ENCODE measurements at regions not wholly inside any gene's neighbourhood (a gene's known extent, or its start where the extent isn't known, plus 50 kb on each side); places are given as distances from the start of the nearest gene placed in this dataset.

- Mint-ChIP-seq H3K4me3 (ENCODE audit: unreplicated experiment) (no peak overlapping the region), H3K36me3 (ENCODE audit: unreplicated experiment) (no peaks in the 10 kb centered on the region), H3K9me3 (ENCODE audit: unreplicated experiment) (no peaks in the 10 kb centered on the region), H3K27ac (ENCODE audit: unreplicated experiment) (no peak overlapping the region), H3K4me1 (ENCODE audit: unreplicated experiment) (peaks cover 4% of the 10 kb centered on the region), H3K27me3 (ENCODE audit: unreplicated experiment) (peaks cover 10% of the 10 kb centered on the region)
- no peak for DNase-seq (ENCODE audit: extremely low spot score, unreplicated experiment)
- no peak for TF ChIP-seq CTCF (IDR thresholded peaks at IDR 0.05)
These were observed 54.4 kb upstream of the MAP9 start for GRCh38 chr4:155430895-155431795.

GRCh38 chr4:155428128-155428527 lies 51.4 kb upstream of the MAP9 start:
- H3K36me3 Mint-ChIP-seq (ENCODE audit: unreplicated experiment): no peaks in the 10 kb centered on the region
- H3K9me3 Mint-ChIP-seq (ENCODE audit: unreplicated experiment): no peaks in the 10 kb centered on the region
- peaks cover 10% of the 10 kb centered on the region for H3K27me3 Mint-ChIP-seq (ENCODE audit: unreplicated experiment)

GRCh38 chr4:155426953-155427352 lies 50.2 kb upstream of the MAP9 start:
- H3K9me3 Mint-ChIP-seq (ENCODE audit: unreplicated experiment): no peaks in the 10 kb centered on the region
- H3K4me1 Mint-ChIP-seq (ENCODE audit: unreplicated experiment): peaks cover 4% of the 10 kb centered on the region
- H3K36me3 Mint-ChIP-seq (ENCODE audit: unreplicated experiment): no peaks in the 10 kb centered on the region
- no peak for TF ChIP-seq CTCF (IDR thresholded peaks at IDR 0.05)
- no peak overlapping the region for H3K4me3 Mint-ChIP-seq (ENCODE audit: unreplicated experiment)
- H3K27ac Mint-ChIP-seq (ENCODE audit: unreplicated experiment): no peak overlapping the region
- H3K27me3 Mint-ChIP-seq (ENCODE audit: unreplicated experiment): peaks cover 10% of the 10 kb centered on the region
- DNase-seq (ENCODE audit: extremely low spot score, unreplicated experiment): no peak

More at GRCh38 chr4:155428128-155428527, 51.4 kb upstream of the MAP9 start:
- H3K27ac Mint-ChIP-seq (ENCODE audit: unreplicated experiment): no peak overlapping the region
- no peak overlapping the region for H3K4me3 Mint-ChIP-seq (ENCODE audit: unreplicated experiment)
- DNase-seq (ENCODE audit: extremely low spot score, unreplicated experiment): no peak
- H3K4me1 Mint-ChIP-seq (ENCODE audit: unreplicated experiment): peaks cover 4% of the 10 kb centered on the region
- no peak for TF ChIP-seq CTCF (IDR thresholded peaks at IDR 0.05)
